GM12878 (cell line): ENCODE measurements at regions not wholly inside any gene's neighbourhood (a gene's known extent, or its start where the extent isn't known, plus 50 kb on each side); places are given as distances from the start of the nearest gene placed in this dataset.

ENCODE experiments used
- ATAC-seq: fragments of 200-7000 bp; cut with Tn5 transposase; 3 replicates; pipeline ENCODE4 v1.9.1; 2020; ENCODE audit warnings: mild to moderate bottlenecking, moderate library complexity
- BruUV-seq: library from RNA; stranded (reverse); fragments of 400-500 nt; replicated peaks from 2 replicates; lab custom pipeline; 2021; lab: Mats Ljungman, UMichigan
- CTCF ChIA-PET: fragments of 300-600 bp; sonication (Branson Sonifier 250); formaldehyde crosslinking; extraction: SDS; loops from one replicate; lab custom pipeline; 2021; ENCODE audit warnings: inconsistent platforms; lab: Yijun Ruan, JAX
- POLR2A ChIA-PET: fragments of 350-600 bp; formaldehyde crosslinking; extraction: SDS; loops from one replicate; lab custom pipeline; 2021; ENCODE audit warnings: inconsistent platforms; lab: Charles Lee
- RAD21 ChIA-PET: fragments of 300-600 bp; sonication (Branson Sonifier 250); formaldehyde crosslinking; loops from one replicate; lab custom pipeline; 2023; ENCODE audit warnings: antibody characterized with exemption; ENCODE audit not compliant: unreplicated experiment; lab: Charles Lee
- SMC1A ChIA-PET: fragments of 300-600 bp; sonication (Branson Sonifier 250); formaldehyde crosslinking; loops from one replicate; lab custom pipeline; 2023; ENCODE audit not compliant: unreplicated experiment, uncharacterized antibody; lab: Charles Lee
- DNase-seq: peaks from one replicate; pipeline ENCODE4 v3.0.0-alpha.2; 2011; ENCODE audit warnings: low read depth, low spot score
- FAIRE-seq: peaks from 3 replicates; lab custom pipeline; 2011; peaks lifted over from hg19 to GRCh38; lab: Jason Lieb, UNC
- H2AFZ ChIP-seq: 2 replicates; pipeline ENCODE4 v1.6.0; 2011; ENCODE audit warnings: low read depth, low read length, control low read depth; ENCODE audit not compliant: control insufficient read depth
- H3K27ac ChIP-seq: 2 replicates; pipeline ENCODE4 v1.5.1; 2011; ENCODE audit warnings: control low read depth; ENCODE audit not compliant: control insufficient read depth, insufficient read depth
- H3K27me3 ChIP-seq, 2 experiments: replicated peaks in 1 of 2; 2 replicates each; pipeline versions ENCODE4 v1.6.0 to v1.6.1; 2011; ENCODE audit warnings: low read length in 1 of 2; ENCODE audit not compliant: control insufficient read depth in 2 of 2, insufficient read depth in 2 of 2
- H3K36me3 ChIP-seq, 2 experiments: 2 replicates each; pipeline ENCODE4 v1.5.1; 2011; ENCODE audit warnings: low read length in 1 of 2; ENCODE audit not compliant: control insufficient read depth in 2 of 2, insufficient read depth in 2 of 2
- H3K4me1 ChIP-seq: 2 replicates; pipeline ENCODE4 v1.6.1; 2011; ENCODE audit warnings: mild to moderate bottlenecking, low read length, moderate library complexity, mixed read lengths; ENCODE audit not compliant: control insufficient read depth, insufficient read depth
- H3K4me2 ChIP-seq: 2 replicates; pipeline ENCODE4 v1.6.0; 2011; ENCODE audit warnings: control low read depth; ENCODE audit not compliant: control insufficient read depth, insufficient read depth
- H3K4me3 ChIP-seq: fragments of 200-600 bp; sonication (generic); 2 replicates; pipeline ENCODE4 v1.5.1; 2016
- H3K79me2 ChIP-seq: 2 replicates; pipeline ENCODE4 v1.6.0; 2011; ENCODE audit warnings: low read length; ENCODE audit not compliant: control insufficient read depth, insufficient read depth
- H3K9ac ChIP-seq: 2 replicates; pipeline ENCODE4 v1.8.0; 2011; ENCODE audit warnings: low read length, control low read depth, mixed read lengths; ENCODE audit not compliant: control insufficient read depth, insufficient read depth
- H3K9me3 ChIP-seq: replicated peaks from 3 replicates; pipeline ENCODE4 v1.5.1; 2011; ENCODE audit warnings: mild to moderate bottlenecking, low read length; ENCODE audit not compliant: control insufficient read depth, insufficient read depth
- H4K20me1 ChIP-seq: 2 replicates; pipeline ENCODE4 v1.6.0; 2011; ENCODE audit not compliant: control insufficient read depth, insufficient read depth
- ETV6 ChIP-seq, 2 experiments: fragments of 450-650 bp in 1 of 2; IDR thresholded peaks in 1 of 2; conservative IDR thresholded peaks in 1 of 2; 2 replicates each; pipeline ENCODE4 v1.6.1; 2014; ENCODE audit warnings: antibody characterized with exemption in 1 of 2, borderline replicate concordance in 1 of 2, low read depth in 1 of 2, mild to moderate bottlenecking in 1 of 2, moderate library complexity in 1 of 2
- JUNB ChIP-seq: IDR thresholded peaks from 2 replicates; pipeline ENCODE4 v1.6.1; 2016; ENCODE audit warnings: antibody characterized with exemption, mild to moderate bottlenecking
- RELA ChIP-seq: fragments of 450-650 bp; IDR thresholded peaks from 2 replicates; pipeline ENCODE4 v1.8.0; 2014; ENCODE audit warnings: borderline replicate concordance; ENCODE audit not compliant: partially characterized antibody
- SIX5 ChIP-seq: IDR thresholded peaks from 2 replicates; pipeline ENCODE4 v1.6.1; 2011; ENCODE audit warnings: mild to moderate bottlenecking, low read depth, low read length, moderate library complexity; ENCODE audit not compliant: severe bottlenecking
- WGBS: methylation state at CpG from one replicate; pipeline ENCODE4 v1.1.6; 2016; ENCODE audit warnings: low lambda C conversion rate; ENCODE audit not compliant: insufficient replicate concordance, insufficient coverage; ENCODE audit errors: missing lambda C conversion rate; 5-methylcytosine and 5-hydroxymethylcytosine counted together
- in situ Hi-C: fragments of 300-500 bp; cut with MboI; formaldehyde crosslinking; loops from 9 replicates; pipeline ENCODE4 v1.14.3; 2018; ENCODE audit warnings: mixed read lengths
- intact Hi-C: fragments of 100-400 bp; cut with micrococcal nuclease; formaldehyde crosslinking; loops from one replicate; pipeline ENCODE4 v1.14.2; 2022; ENCODE audit not compliant: unreplicated experiment
- TF ChIP-seq, protein P1 (sequence below): fragments of 450-650 bp; formaldehyde crosslinking; IDR thresholded peaks from 2 replicates; pipeline ENCODE4 v1.5.0; 2022; ENCODE audit warnings: mild to moderate bottlenecking, missing genetic modification characterization

DNA sequence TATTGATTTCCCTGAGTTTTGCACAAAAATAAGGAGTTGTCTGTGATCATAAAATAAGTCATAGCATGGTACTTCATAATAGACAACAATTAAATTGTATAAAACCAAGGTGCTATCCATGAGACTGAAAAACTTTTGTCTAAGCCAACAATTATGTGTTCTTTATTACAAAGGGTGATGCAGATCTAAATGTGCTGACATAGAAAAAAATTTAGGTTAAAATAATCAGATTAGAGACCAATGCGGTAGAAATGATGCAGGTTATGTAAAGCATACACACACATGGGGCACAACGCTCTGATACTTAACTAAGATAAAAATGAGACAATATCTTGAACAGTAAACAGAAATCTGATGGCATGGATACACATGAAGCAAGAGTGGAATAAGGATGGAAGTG is 113.3 kb downstream of the PWWP3B start (continued):
- TF ChIP-seq JUNB (no peak), ETV6 (conservative IDR thresholded peaks at IDR 0.05 in 1 of 2, IDR thresholded peaks at IDR 0.05 in 1 of 2; ENCODE audit: borderline replicate concordance in 1 of 2, low read depth in 1 of 2) (no peak)
- TF ChIP-seq, protein P1, sequence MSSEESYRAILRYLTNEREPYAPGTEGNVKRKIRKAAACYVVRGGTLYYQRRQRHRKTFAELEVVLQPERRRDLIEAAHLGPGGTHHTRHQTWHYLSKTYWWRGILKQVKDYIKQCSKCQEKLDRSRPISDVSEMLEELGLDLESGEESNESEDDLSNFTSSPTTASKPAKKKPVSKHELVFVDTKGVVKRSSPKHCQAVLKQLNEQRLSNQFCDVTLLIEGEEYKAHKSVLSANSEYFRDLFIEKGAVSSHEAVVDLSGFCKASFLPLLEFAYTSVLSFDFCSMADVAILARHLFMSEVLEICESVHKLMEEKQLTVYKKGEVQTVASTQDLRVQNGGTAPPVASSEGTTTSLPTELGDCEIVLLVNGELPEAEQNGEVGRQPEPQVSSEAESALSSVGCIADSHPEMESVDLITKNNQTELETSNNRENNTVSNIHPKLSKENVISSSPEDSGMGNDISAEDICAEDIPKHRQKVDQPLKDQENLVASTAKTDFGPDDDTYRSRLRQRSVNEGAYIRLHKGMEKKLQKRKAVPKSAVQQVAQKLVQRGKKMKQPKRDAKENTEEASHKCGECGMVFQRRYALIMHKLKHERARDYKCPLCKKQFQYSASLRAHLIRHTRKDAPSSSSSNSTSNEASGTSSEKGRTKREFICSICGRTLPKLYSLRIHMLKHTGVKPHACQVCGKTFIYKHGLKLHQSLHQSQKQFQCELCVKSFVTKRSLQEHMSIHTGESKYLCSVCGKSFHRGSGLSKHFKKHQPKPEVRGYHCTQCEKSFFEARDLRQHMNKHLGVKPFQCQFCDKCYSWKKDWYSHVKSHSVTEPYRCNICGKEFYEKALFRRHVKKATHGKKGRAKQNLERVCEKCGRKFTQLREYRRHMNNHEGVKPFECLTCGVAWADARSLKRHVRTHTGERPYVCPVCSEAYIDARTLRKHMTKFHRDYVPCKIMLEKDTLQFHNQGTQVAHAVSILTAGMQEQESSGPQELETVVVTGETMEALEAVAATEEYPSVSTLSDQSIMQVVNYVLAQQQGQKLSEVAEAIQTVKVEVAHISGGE (CRISPR knock-in tag): no peak

DNA sequence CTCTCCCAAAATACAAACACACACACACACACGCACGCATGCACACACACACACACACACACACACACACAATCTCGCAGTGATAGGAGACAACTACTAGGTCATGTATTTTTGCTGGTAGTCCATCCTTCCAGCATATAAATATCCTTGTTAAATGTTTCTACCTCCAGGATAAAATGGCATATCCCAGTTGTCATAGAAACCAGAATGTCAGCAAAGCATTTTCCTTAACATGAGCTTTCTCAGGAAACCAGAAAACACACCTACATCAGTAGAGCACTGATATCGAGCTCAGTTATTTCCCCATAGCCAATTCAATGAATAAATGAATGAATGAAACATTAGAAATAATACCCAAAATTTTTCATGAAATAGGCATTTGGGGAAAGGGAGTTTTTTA is 115.7 kb downstream of the PWWP3B start:
- no peak overlapping the region for H3K4me2 ChIP-seq
- CTCF ChIA-PET: no interaction called here
- BruUV-seq: no TSS peak
- 34% methylated on average over 4 of the region's 4 CpGs for WGBS
- H3K9me3 ChIP-seq: no peaks in the 10 kb centered on the region
- no peaks in the 10 kb centered on the region for H4K20me1 ChIP-seq
- H3K27ac ChIP-seq: no peak overlapping the region
- DNase-seq: no peak
- POLR2A ChIA-PET: interaction anchor here (0.7 kb wide), 1 partner anchor 124 kb away, joined by 3 read pairs; no protein-coding TSS in a partner anchor
- no peak for ATAC-seq
- no peak overlapping the region for H3K9ac ChIP-seq
- H2AFZ ChIP-seq: no peak overlapping the region
- RAD21 ChIA-PET: no interaction called here
- H3K4me3 ChIP-seq: no peak overlapping the region
- intact Hi-C loops (no loop called here), in situ Hi-C loops (no loop called here)
- no peaks in the 10 kb centered on the region for H3K27me3 ChIP-seq
- H3K36me3 ChIP-seq: no peaks in the 10 kb centered on the region
- SMC1A ChIA-PET: interaction anchor here (1.1 kb wide), 1 partner anchor 28 kb away, joined by 3 read pairs; no protein-coding TSS in a partner anchor
- no peaks in the 10 kb centered on the region for H3K4me1 ChIP-seq
- H3K79me2 ChIP-seq: no peaks in the 10 kb centered on the region
- FAIRE-seq: no peak
- TF ChIP-seq RELA: no peak
- no peak for TF ChIP-seq SIX5
